ENCODE measurements at regions not wholly inside any gene's neighbourhood (a gene's known extent, or its start where the extent isn't known, plus 50 kb on each side); places are given as distances from the start of the nearest gene placed in this dataset.

- DNase-seq (ENCODE audit: low read depth, low spot score) (no peak), FAIRE-seq (no peak)
- Histone ChIP-seq H3K4me2 (ENCODE audit: control insufficient read depth, extremely low read depth, insufficient read depth, low read depth, low read length) (no peak overlapping the region), H3K9me1 (ENCODE audit: control insufficient read depth, extremely low read depth, insufficient read depth, low read length) (no peaks in the 10 kb centered on the region), H4K20me1 (ENCODE audit: control insufficient read depth, extremely low read depth, insufficient read depth, low read length) (no peaks in the 10 kb centered on the region), H3K9ac (ENCODE audit: control insufficient read depth, extremely low read depth, insufficient read depth, low read length) (no peak overlapping the region), H2AFZ (ENCODE audit: control insufficient read depth, low read length) (no peak overlapping the region), H3K4me3 (ENCODE audit: control insufficient read depth in 2 of 3, extremely low read depth in 1 of 3, insufficient read depth in 2 of 3, low read depth in 1 of 3, low read length in 3 of 3) (no peak overlapping the region), H3K27ac (ENCODE audit: control insufficient read depth, insufficient read depth, low read length) (no peak overlapping the region), H3K36me3 (ENCODE audit: control insufficient read depth in 2 of 2, extremely low read depth in 1 of 2, insufficient read depth in 2 of 2, low read length in 2 of 2) (no peaks in the 10 kb centered on the region), H3K9me3 (ENCODE audit: control insufficient read depth, low read depth, low read length) (no peaks in the 10 kb centered on the region), H3K27me3 (ENCODE audit: control insufficient read depth, extremely low read depth, insufficient read depth, low read length) (no peaks in the 10 kb centered on the region), H3K79me2 (ENCODE audit: control insufficient read depth, insufficient read depth, low read length) (no peaks in the 10 kb centered on the region), H3K4me1 (ENCODE audit: control insufficient read depth, extremely low read depth, insufficient read depth, low read length) (peaks cover 8% of the 10 kb centered on the region)
- no peak for TF ChIP-seq EZH2 (IDR thresholded peaks at IDR 0.05; ENCODE audit: low read length)
- TF ChIP-seq, protein P1, sequence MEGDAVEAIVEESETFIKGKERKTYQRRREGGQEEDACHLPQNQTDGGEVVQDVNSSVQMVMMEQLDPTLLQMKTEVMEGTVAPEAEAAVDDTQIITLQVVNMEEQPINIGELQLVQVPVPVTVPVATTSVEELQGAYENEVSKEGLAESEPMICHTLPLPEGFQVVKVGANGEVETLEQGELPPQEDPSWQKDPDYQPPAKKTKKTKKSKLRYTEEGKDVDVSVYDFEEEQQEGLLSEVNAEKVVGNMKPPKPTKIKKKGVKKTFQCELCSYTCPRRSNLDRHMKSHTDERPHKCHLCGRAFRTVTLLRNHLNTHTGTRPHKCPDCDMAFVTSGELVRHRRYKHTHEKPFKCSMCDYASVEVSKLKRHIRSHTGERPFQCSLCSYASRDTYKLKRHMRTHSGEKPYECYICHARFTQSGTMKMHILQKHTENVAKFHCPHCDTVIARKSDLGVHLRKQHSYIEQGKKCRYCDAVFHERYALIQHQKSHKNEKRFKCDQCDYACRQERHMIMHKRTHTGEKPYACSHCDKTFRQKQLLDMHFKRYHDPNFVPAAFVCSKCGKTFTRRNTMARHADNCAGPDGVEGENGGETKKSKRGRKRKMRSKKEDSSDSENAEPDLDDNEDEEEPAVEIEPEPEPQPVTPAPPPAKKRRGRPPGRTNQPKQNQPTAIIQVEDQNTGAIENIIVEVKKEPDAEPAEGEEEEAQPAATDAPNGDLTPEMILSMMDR (optimal IDR thresholded peaks at IDR 0.05 in 1 of 3, IDR thresholded peaks at IDR 0.05 in 1 of 3, conservative IDR thresholded peaks at IDR 0.05 in 1 of 3; ENCODE audit: extremely low read depth in 1 of 3, insufficient read depth in 2 of 3, low read length in 3 of 3), result no peak
- dilution Hi-C loops (cut with MboI; ENCODE audit: extremely low pct_ligation_motif_present, low sequenced_read_pairs), result no loop called here
These were observed 497.5 kb downstream of the COG6 start for GRCh38 chr13:40152922-40153321.

DNA sequence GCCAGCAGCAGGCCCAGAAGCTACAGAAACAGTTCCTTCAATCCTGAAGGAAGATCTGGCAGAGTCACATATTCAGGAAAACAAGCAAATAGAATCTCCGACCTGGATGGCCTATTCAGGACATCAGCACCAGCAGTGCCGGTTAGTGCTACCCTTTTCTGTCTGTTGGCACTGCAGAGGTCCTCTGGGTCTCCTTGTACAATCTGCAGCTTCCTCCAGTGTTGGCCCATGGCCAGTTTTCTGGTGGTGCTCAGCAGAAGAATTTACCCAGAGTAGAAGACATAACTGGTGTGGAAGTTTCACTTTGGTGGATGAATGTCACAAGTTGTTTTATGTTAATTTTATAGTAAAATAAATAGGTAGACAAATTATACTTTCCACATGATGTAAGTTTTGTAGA is 498.1 kb downstream of the COG6 start:
- FAIRE-seq (no peak), DNase-seq (ENCODE audit: low read depth, low spot score) (no peak)
- Histone ChIP-seq H3K79me2 (ENCODE audit: control insufficient read depth, insufficient read depth, low read length) (no peaks in the 10 kb centered on the region), H3K4me2 (ENCODE audit: control insufficient read depth, extremely low read depth, insufficient read depth, low read depth, low read length) (no peak overlapping the region), H3K4me1 (ENCODE audit: control insufficient read depth, extremely low read depth, insufficient read depth, low read length) (peaks cover 12% of the 10 kb centered on the region), H3K4me3 (ENCODE audit: control insufficient read depth in 2 of 3, extremely low read depth in 1 of 3, insufficient read depth in 2 of 3, low read depth in 1 of 3, low read length in 3 of 3) (no peak overlapping the region), H3K9me1 (ENCODE audit: control insufficient read depth, extremely low read depth, insufficient read depth, low read length) (no peaks in the 10 kb centered on the region), H3K9me3 (ENCODE audit: control insufficient read depth, low read depth, low read length) (no peaks in the 10 kb centered on the region), H3K36me3 (ENCODE audit: control insufficient read depth in 2 of 2, extremely low read depth in 1 of 2, insufficient read depth in 2 of 2, low read length in 2 of 2) (no peaks in the 10 kb centered on the region), H4K20me1 (ENCODE audit: control insufficient read depth, extremely low read depth, insufficient read depth, low read length) (no peaks in the 10 kb centered on the region), H3K9ac (ENCODE audit: control insufficient read depth, extremely low read depth, insufficient read depth, low read length) (no peak overlapping the region), H3K27ac (ENCODE audit: control insufficient read depth, insufficient read depth, low read length) (no peak overlapping the region), H3K27me3 (ENCODE audit: control insufficient read depth, extremely low read depth, insufficient read depth, low read length) (no peaks in the 10 kb centered on the region), H2AFZ (ENCODE audit: control insufficient read depth, low read length) (no peak overlapping the region)
- dilution Hi-C loops (cut with MboI; ENCODE audit: extremely low pct_ligation_motif_present, low sequenced_read_pairs), result no loop called here
- TF ChIP-seq, protein P1 (optimal IDR thresholded peaks at IDR 0.05 in 1 of 3, IDR thresholded peaks at IDR 0.05 in 1 of 3, conservative IDR thresholded peaks at IDR 0.05 in 1 of 3; ENCODE audit: extremely low read depth in 1 of 3, insufficient read depth in 2 of 3, low read length in 3 of 3), result no peak
- no peak for TF ChIP-seq EZH2 (IDR thresholded peaks at IDR 0.05; ENCODE audit: low read length)

All from keratinocyte (primary cell).